ENCODE measurements at regions not wholly inside any gene's neighbourhood (a gene's known extent, or its start where the extent isn't known, plus 50 kb on each side); places are given as distances from the start of the nearest gene placed in this dataset.
"Not testable (repeated sequence)": the region's sequence is repeated elsewhere in the genome, so short reads cannot be mapped to it uniquely, and the experiment has no call there.

DNA sequence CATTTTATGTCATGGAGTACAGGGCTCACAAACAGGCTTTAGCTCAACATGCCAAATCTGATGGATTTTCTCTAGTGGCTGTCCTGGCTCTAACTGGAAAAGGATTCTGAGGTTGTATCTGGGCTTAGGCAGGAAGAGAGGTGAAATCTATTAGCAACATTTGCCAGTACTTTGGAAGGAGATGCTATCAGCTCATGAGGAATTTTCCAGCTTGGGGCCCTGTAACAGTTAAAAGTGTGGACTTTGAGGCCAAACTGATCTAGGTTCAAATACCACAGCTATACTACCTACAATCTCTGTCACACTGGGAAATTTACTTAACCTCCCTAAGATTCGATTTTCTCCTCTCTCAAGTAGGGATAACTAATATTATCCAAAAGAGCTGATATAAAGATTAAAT is 119.0 kb upstream of the HCCS start:
- DNase-seq (ENCODE audit: low read depth): no peak
- no peak overlapping the region for H3K4me3 ChIP-seq (ENCODE audit: low read depth, low read length)
- TF ChIP-seq, protein P1, sequence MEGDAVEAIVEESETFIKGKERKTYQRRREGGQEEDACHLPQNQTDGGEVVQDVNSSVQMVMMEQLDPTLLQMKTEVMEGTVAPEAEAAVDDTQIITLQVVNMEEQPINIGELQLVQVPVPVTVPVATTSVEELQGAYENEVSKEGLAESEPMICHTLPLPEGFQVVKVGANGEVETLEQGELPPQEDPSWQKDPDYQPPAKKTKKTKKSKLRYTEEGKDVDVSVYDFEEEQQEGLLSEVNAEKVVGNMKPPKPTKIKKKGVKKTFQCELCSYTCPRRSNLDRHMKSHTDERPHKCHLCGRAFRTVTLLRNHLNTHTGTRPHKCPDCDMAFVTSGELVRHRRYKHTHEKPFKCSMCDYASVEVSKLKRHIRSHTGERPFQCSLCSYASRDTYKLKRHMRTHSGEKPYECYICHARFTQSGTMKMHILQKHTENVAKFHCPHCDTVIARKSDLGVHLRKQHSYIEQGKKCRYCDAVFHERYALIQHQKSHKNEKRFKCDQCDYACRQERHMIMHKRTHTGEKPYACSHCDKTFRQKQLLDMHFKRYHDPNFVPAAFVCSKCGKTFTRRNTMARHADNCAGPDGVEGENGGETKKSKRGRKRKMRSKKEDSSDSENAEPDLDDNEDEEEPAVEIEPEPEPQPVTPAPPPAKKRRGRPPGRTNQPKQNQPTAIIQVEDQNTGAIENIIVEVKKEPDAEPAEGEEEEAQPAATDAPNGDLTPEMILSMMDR (IDR thresholded peaks at IDR 0.05; ENCODE audit: low read depth, low read length, missing control alignments): no peak
- in situ Hi-C loops (cut with HindIII; ENCODE audit: low sequenced_read_pairs): no loop called here

DNA sequence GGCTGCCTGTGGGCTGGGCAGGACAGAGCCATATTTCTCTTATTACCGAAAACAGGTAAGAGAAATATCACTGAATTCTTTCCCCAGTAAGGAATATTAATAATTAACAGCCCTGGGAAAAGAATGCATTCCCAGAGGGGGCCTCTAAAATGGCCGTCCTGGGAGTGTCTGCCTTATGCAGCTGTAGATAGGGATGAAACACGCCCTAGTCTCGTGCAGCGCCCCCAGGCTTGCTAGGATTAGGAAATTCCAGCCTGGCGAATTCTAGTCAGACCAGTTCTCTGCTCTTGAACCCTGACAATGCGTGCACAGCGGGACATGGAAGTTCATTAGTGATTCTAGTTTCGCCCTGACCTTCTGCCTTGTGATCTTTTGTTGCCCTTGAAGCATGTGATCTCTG is 104.1 kb upstream of the HCCS start:
- H3K4me3 ChIP-seq (ENCODE audit: low read depth, low read length); in situ Hi-C loops (cut with HindIII; ENCODE audit: low sequenced_read_pairs); DNase-seq (ENCODE audit: low read depth): not testable (repeated sequence)

DNA sequence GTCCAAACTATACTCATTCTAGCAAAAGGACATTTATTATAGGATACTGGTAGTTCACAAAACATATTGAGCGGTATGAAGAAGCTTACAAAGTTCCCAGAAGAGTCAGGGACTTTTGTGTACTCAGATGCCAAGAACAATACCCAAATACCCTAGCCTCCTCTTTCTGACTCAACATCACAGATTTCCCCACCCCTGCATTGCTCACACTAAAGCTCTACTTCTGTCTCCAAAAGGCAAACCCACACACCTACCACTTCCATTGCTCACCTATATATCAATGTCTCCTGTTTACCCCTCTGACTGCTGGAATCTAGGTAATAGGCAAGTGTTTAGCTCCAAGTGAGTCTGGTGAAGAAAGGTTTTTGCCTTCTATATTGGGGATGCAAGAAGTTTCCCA is 100.7 kb upstream of the HCCS start:
- DNase-seq (ENCODE audit: low read depth): no peak
- TF ChIP-seq, protein P1 (IDR thresholded peaks at IDR 0.05; ENCODE audit: low read depth, low read length, missing control alignments): no peak
- in situ Hi-C loops (cut with HindIII; ENCODE audit: low sequenced_read_pairs): no loop called here
- H3K4me3 ChIP-seq (ENCODE audit: low read depth, low read length): no peak overlapping the region

- in situ Hi-C loops (cut with HindIII; ENCODE audit: low sequenced_read_pairs): no loop called here
- no peak overlapping the region for H3K4me3 ChIP-seq (ENCODE audit: low read depth, low read length)
- DNase-seq (ENCODE audit: low read depth): no peak
- TF ChIP-seq, protein P1 (IDR thresholded peaks at IDR 0.05; ENCODE audit: low read depth, low read length, missing control alignments): no peak
Measured at GRCh38 chrX:11016728-11017127, 94.4 kb upstream of the HCCS start.

GRCh38 chrX:11022588-11022987 is 88.5 kb upstream of the HCCS start:
- in situ Hi-C loops (cut with HindIII; ENCODE audit: low sequenced_read_pairs); H3K4me3 ChIP-seq (ENCODE audit: low read depth, low read length); DNase-seq (ENCODE audit: low read depth): not testable (repeated sequence)

- in situ Hi-C loops (cut with HindIII; ENCODE audit: low sequenced_read_pairs): no loop called here
- TF ChIP-seq, protein P1 (IDR thresholded peaks at IDR 0.05; ENCODE audit: low read depth, low read length, missing control alignments): no peak
Measured at GRCh38 chrX:11039926-11040325, 71.2 kb upstream of the HCCS start.

GRCh38 chrX:11040405-11040804 is 70.7 kb upstream of the HCCS start:
- no peak overlapping the region for H3K4me3 ChIP-seq (ENCODE audit: low read depth, low read length)
- TF ChIP-seq, protein P1 (IDR thresholded peaks at IDR 0.05; ENCODE audit: low read depth, low read length, missing control alignments): no peak
- in situ Hi-C loops (cut with HindIII; ENCODE audit: low sequenced_read_pairs): no loop called here
- DNase-seq (ENCODE audit: low read depth): no peak

More at GRCh38 chrX:11039926-11040325, 71.2 kb upstream of the HCCS start:
- no peak for DNase-seq (ENCODE audit: low read depth)
- H3K4me3 ChIP-seq (ENCODE audit: low read depth, low read length): no peak overlapping the region

GRCh38 chrX:11040996-11041395 is 70.1 kb upstream of the HCCS start:
- H3K4me3 ChIP-seq (ENCODE audit: low read depth, low read length): no peak overlapping the region
- TF ChIP-seq, protein P1 (IDR thresholded peaks at IDR 0.05; ENCODE audit: low read depth, low read length, missing control alignments): no peak
- no peak for DNase-seq (ENCODE audit: low read depth)
- in situ Hi-C loops (cut with HindIII; ENCODE audit: low sequenced_read_pairs): no loop called here

Measured in astrocyte of the cerebellum (primary cell).